GM23338 (cell line): ENCODE measurements at regions not wholly inside any gene's neighbourhood (a gene's known extent, or its start where the extent isn't known, plus 50 kb on each side); places are given as distances from the start of the nearest gene placed in this dataset.

Experiments
- ATAC-seq: fragments of 200-7000 bp; cut with Tn5 transposase; 3 replicates; pipeline ENCODE4 v1.9.1; 2020
- DNase-seq: peaks from one replicate; pipeline ENCODE4 v3.0.0-alpha.2; 2015; ENCODE audit warnings: low spot score
- H2AFZ ChIP-seq: fragments of 200-600 bp; sonication (generic); 2 replicates; pipeline ENCODE4 v1.8.0; 2016; ENCODE audit warnings: antibody characterized with exemption, mild to moderate bottlenecking, moderate library complexity
- H3F3A ChIP-seq: fragments of 200-600 bp; sonication (generic); replicated peaks from 2 replicates; pipeline ENCODE4 v1.8.0; 2017; ENCODE audit warnings: antibody characterized with exemption, mixed run types, low read depth
- H3K27ac ChIP-seq: fragments of 200-600 bp; sonication (generic); 2 replicates; pipeline ENCODE4 v1.6.1; 2016; ENCODE audit warnings: low read depth
- H3K27me3 ChIP-seq: fragments of 200-600 bp; sonication (generic); 2 replicates; pipeline ENCODE4 v1.8.0; 2016; ENCODE audit warnings: mild to moderate bottlenecking, mixed run types, moderate library complexity; ENCODE audit not compliant: insufficient read depth
- H3K36me3 ChIP-seq: fragments of 200-600 bp; sonication (generic); 2 replicates; pipeline ENCODE4 v1.8.0; 2016; ENCODE audit warnings: mild to moderate bottlenecking; ENCODE audit not compliant: insufficient read depth
- H3K4me1 ChIP-seq: fragments of 200-600 bp; sonication (generic); 2 replicates; pipeline ENCODE4 v1.8.0; 2016; ENCODE audit warnings: mild to moderate bottlenecking, moderate library complexity; ENCODE audit not compliant: insufficient read depth
- H3K4me2 ChIP-seq: fragments of 200-600 bp; sonication (generic); 2 replicates; pipeline ENCODE4 v1.7.1; 2017; ENCODE audit warnings: mixed run types
- H3K4me3 ChIP-seq: fragments of 200-600 bp; sonication (generic); 2 replicates; pipeline ENCODE4 v1.6.1; 2016; ENCODE audit warnings: mixed run types
- H3K79me2 ChIP-seq: fragments of 200-600 bp; sonication (generic); replicated peaks from 2 replicates; pipeline ENCODE4 v1.8.0; 2017; ENCODE audit warnings: mild to moderate bottlenecking; ENCODE audit not compliant: insufficient read depth
- H3K9me2 ChIP-seq: fragments of 200-600 bp; sonication (generic); 2 replicates; pipeline ENCODE4 v1.8.0; 2017; ENCODE audit not compliant: insufficient read depth
- H4K20me1 ChIP-seq: fragments of 200-600 bp; sonication (generic); replicated peaks from 2 replicates; pipeline ENCODE4 v1.8.0; 2017; ENCODE audit warnings: mild to moderate bottlenecking; ENCODE audit not compliant: insufficient read depth
- H3K27ac Mint-ChIP-seq: 2 replicates; pipeline ENCODE4 v1.8.0; 2020; ENCODE audit warnings: inconsistent platforms, mild to moderate bottlenecking, moderate library complexity, mixed read lengths
- H3K27me3 Mint-ChIP-seq: 3 replicates; pipeline ENCODE4 v1.8.0; 2022; ENCODE audit warnings: low read depth, mild to moderate bottlenecking, moderate library complexity, mixed read lengths, inconsistent platforms; ENCODE audit not compliant: insufficient read depth, poor library complexity
- H3K36me3 Mint-ChIP-seq: 3 replicates; pipeline ENCODE4 v1.8.0; 2021; ENCODE audit warnings: low read depth, mild to moderate bottlenecking, inconsistent platforms, moderate library complexity, mixed read lengths
- H3K4me1 Mint-ChIP-seq: 3 replicates; pipeline ENCODE4 v1.8.0; 2020; ENCODE audit warnings: mild to moderate bottlenecking, inconsistent platforms, mixed read lengths
- H3K4me3 Mint-ChIP-seq: 3 replicates; pipeline ENCODE4 v1.8.0; 2021; ENCODE audit warnings: moderate library complexity, mild to moderate bottlenecking, inconsistent platforms, mixed read lengths
- H3K9me3 Mint-ChIP-seq: 3 replicates; pipeline ENCODE4 v1.8.0; 2020; ENCODE audit warnings: moderate library complexity, mild to moderate bottlenecking, inconsistent platforms, mixed read lengths
- CREB1 ChIP-seq: fragments of 250-450 bp; sonication (Bioruptor Pico); IDR thresholded peaks from 2 replicates; pipeline ENCODE4 v1.5.0; 2020; ENCODE audit warnings: low read depth, mild to moderate bottlenecking, moderate library complexity
- CTCF ChIP-seq, 2 experiments: fragments of 200-600 bp in 1 of 2; sonication (generic) in 1 of 2; conservative IDR thresholded peaks; 2 replicates each; pipeline versions ENCODE4 v1.5.1 to v1.6.1; 2016 to 2017; ENCODE audit warnings: antibody characterized with exemption in 2 of 2, low read depth in 2 of 2, mild to moderate bottlenecking in 2 of 2, moderate library complexity in 1 of 2
- ETS1 ChIP-seq: IDR thresholded peaks from 2 replicates; pipeline ENCODE4 v1.6.1; 2016; ENCODE audit warnings: antibody characterized with exemption
- EZH2 ChIP-seq: fragments of 200-600 bp; sonication (generic); IDR thresholded peaks from one replicate; pipeline ENCODE4 v1.8.0; 2017; ENCODE audit warnings: antibody characterized with exemption, mild to moderate bottlenecking, low read depth; ENCODE audit not compliant: unreplicated experiment
- EZH2phosphoT487 ChIP-seq: fragments of 200-600 bp; sonication (generic); IDR thresholded peaks from one replicate; pipeline ENCODE4 v1.8.1; 2018; ENCODE audit warnings: antibody characterized with exemption; ENCODE audit not compliant: unreplicated experiment
- JUNB ChIP-seq: IDR thresholded peaks from one replicate; pipeline ENCODE4 v1.6.1; 2016; ENCODE audit warnings: antibody characterized with exemption; ENCODE audit not compliant: unreplicated experiment
- NANOG ChIP-seq: IDR thresholded peaks from 2 replicates; pipeline ENCODE4 v1.6.1; 2016; ENCODE audit warnings: antibody characterized with exemption, borderline replicate concordance
- POLR2AphosphoS5 ChIP-seq: IDR thresholded peaks from 2 replicates; pipeline ENCODE4 v1.6.1; 2016; ENCODE audit warnings: antibody characterized with exemption, low read depth
- REST ChIP-seq: IDR thresholded peaks from one replicate; pipeline ENCODE4 v1.6.1; 2018; ENCODE audit warnings: antibody characterized with exemption; ENCODE audit not compliant: unreplicated experiment
- STAT1 ChIP-seq: IDR thresholded peaks from one replicate; pipeline ENCODE4 v1.6.1; 2016; ENCODE audit warnings: antibody characterized with exemption; ENCODE audit not compliant: unreplicated experiment
- ZNF114 ChIP-seq: fragments of 250-450 bp; sonication (Bioruptor Pico); IDR thresholded peaks from 2 replicates; pipeline ENCODE4 v1.5.0; 2020; ENCODE audit warnings: mild to moderate bottlenecking, moderate library complexity
- ZNF331 ChIP-seq: fragments of 250-450 bp; sonication (Bioruptor Pico); IDR thresholded peaks from 2 replicates; pipeline ENCODE4 v1.5.0; 2020; ENCODE audit warnings: low read depth, mild to moderate bottlenecking, moderate library complexity
- ZNF462 ChIP-seq: fragments of 250-450 bp; sonication (Bioruptor Pico); IDR thresholded peaks from 2 replicates; pipeline ENCODE4 v1.5.0; 2020; ENCODE audit warnings: mild to moderate bottlenecking, moderate library complexity

- Histone ChIP-seq H3K4me2 (no peak overlapping the region), H3K36me3 (no peaks in the 10 kb centered on the region), H3K27me3 (no peaks in the 10 kb centered on the region), H3K4me1 (no peaks in the 10 kb centered on the region), H4K20me1 (no peaks in the 10 kb centered on the region), H3K79me2 (no peaks in the 10 kb centered on the region), H3F3A (no peaks in the 10 kb centered on the region), H3K27ac (no peak overlapping the region), H2AFZ (no peak overlapping the region), H3K4me3 (no peak overlapping the region), H3K9me2 (peaks cover 3% of the 10 kb centered on the region; the same call in 1 of the 2 replicates)
- Mint-ChIP-seq H3K4me1 (peaks cover 5% of the 10 kb centered on the region), H3K9me3 (no peaks in the 10 kb centered on the region), H3K27ac (no peak overlapping the region), H3K27me3 (no peaks in the 10 kb centered on the region), H3K4me3 (no peak overlapping the region), H3K36me3 (no peaks in the 10 kb centered on the region)
- TF ChIP-seq REST (no peak), ZNF331 (no peak), CTCF (conservative IDR thresholded peaks at IDR 0.05; ENCODE audit: low read depth in 2 of 2) (no peak), NANOG (no peak), ETS1 (no peak), CREB1 (CRISPR knock-in tag) (no peak), ZNF462 (CRISPR knock-in tag) (no peak), ZNF114 (CRISPR knock-in tag) (no peak), EZH2phosphoT487 (no peak), JUNB (no peak), EZH2 (no peak), STAT1 (no peak), POLR2AphosphoS5 (no peak)
- no peak for DNase-seq
- ATAC-seq = no peak
Observed at GRCh38 chr1:199362996-199363395, 664.5 kb upstream of the NR5A2 start.
